ENCODE measurements at regions not wholly inside any gene's neighbourhood (a gene's known extent, or its start where the extent isn't known, plus 50 kb on each side); places are given as distances from the start of the nearest gene placed in this dataset.

GRCh38 chr5:88404405-88404804, 135.8 kb upstream of the TMEM161B start:
- FAIRE-seq = no peak
- DNase-seq (ENCODE audit: insufficient read length, low spot score) = no peak

- DNase-seq (ENCODE audit: insufficient read length, low spot score) (no peak), FAIRE-seq (no peak)
Observed at GRCh38 chr5:88401686-88402085, 133.0 kb upstream of the TMEM161B start.

- FAIRE-seq (no peak), DNase-seq (ENCODE audit: insufficient read length, low spot score) (no peak)
Observed at GRCh38 chr5:88401228-88401627, 132.6 kb upstream of the TMEM161B start.

GRCh38 chr5:88399561-88399960, 130.9 kb upstream of the TMEM161B start:
- FAIRE-seq (no peak), DNase-seq (ENCODE audit: insufficient read length, low spot score) (no peak)

GRCh38 chr5:88398316-88398715, 129.7 kb upstream of the TMEM161B start:
- FAIRE-seq = no peak
- DNase-seq (ENCODE audit: insufficient read length, low spot score) = no peak

GRCh38 chr5:88396751-88397281, 128.2 kb upstream of the TMEM161B start:
- DNase-seq (ENCODE audit: insufficient read length, low spot score) = no peak
- no peak for FAIRE-seq

- no peak for FAIRE-seq
- no peak for DNase-seq (ENCODE audit: insufficient read length, low spot score)
Observed at GRCh38 chr5:88396000-88396535, 127.4 kb upstream of the TMEM161B start.

GRCh38 chr5:88395264-88395663, 126.6 kb upstream of the TMEM161B start:
- DNase-seq (ENCODE audit: insufficient read length, low spot score) (no peak), FAIRE-seq (no peak)

- no peak for FAIRE-seq
- no peak for DNase-seq (ENCODE audit: insufficient read length, low spot score)
Observed at GRCh38 chr5:88394536-88395175, 126.0 kb upstream of the TMEM161B start.

- DNase-seq (ENCODE audit: insufficient read length, low spot score) (no peak), FAIRE-seq (no peak)
Observed at GRCh38 chr5:88393716-88394535, 125.3 kb upstream of the TMEM161B start.

- FAIRE-seq (no peak), DNase-seq (ENCODE audit: insufficient read length, low spot score) (no peak)
Observed at GRCh38 chr5:88393042-88393441, 124.4 kb upstream of the TMEM161B start.

- FAIRE-seq = no peak
- DNase-seq (ENCODE audit: insufficient read length, low spot score) = no peak
Observed at GRCh38 chr5:88391991-88392390, 123.3 kb upstream of the TMEM161B start.

GRCh38 chr5:88391116-88391515, 122.5 kb upstream of the TMEM161B start:
- FAIRE-seq (no peak), DNase-seq (ENCODE audit: insufficient read length, low spot score) (no peak)

- FAIRE-seq = no peak
- no peak for DNase-seq (ENCODE audit: insufficient read length, low spot score)
Observed at GRCh38 chr5:88390481-88390880, 121.8 kb upstream of the TMEM161B start.

- no peak for DNase-seq (ENCODE audit: insufficient read length, low spot score)
- no peak for FAIRE-seq
Observed at GRCh38 chr5:88390096-88390441, 121.4 kb upstream of the TMEM161B start.

- no peak for FAIRE-seq
- no peak for DNase-seq (ENCODE audit: insufficient read length, low spot score)
Observed at GRCh38 chr5:88389338-88390095, 120.9 kb upstream of the TMEM161B start.

- DNase-seq (ENCODE audit: insufficient read length, low spot score) (no peak), FAIRE-seq (no peak)
Observed at GRCh38 chr5:88388476-88389337, 120.1 kb upstream of the TMEM161B start.

- FAIRE-seq (no peak), DNase-seq (ENCODE audit: insufficient read length, low spot score) (no peak)
Observed at GRCh38 chr5:88384886-88385285, 116.2 kb upstream of the TMEM161B start.

- FAIRE-seq (no peak), DNase-seq (ENCODE audit: insufficient read length, low spot score) (no peak)
Observed at GRCh38 chr5:88380332-88380731, 111.7 kb upstream of the TMEM161B start.

Measured in HTR-8/SVneo (cell line).